Left forelimb (tissue), 1 donor: ENCODE measurements at regions not wholly inside any gene's neighbourhood (a gene's known extent, or its start where the extent isn't known, plus 50 kb on each side); places are given as distances from the start of the nearest gene placed in this dataset.
A peak's percentile ranks its signal among the peaks of the same experiment; 100 is the strongest.
"Not testable (repeated sequence)": the region's sequence is repeated elsewhere in the genome, so short reads cannot be mapped to it uniquely, and the experiment has no call there.

Source experiments
- DNase-seq: peaks from one replicate; pipeline ENCODE4 v3.0.0-alpha.2; 2018; ENCODE audit warnings: low spot score

GRCh38 chr1:177891809-177892208, 78.0 kb downstream of the SEC16B start:
- no peak for DNase-seq

DNA sequence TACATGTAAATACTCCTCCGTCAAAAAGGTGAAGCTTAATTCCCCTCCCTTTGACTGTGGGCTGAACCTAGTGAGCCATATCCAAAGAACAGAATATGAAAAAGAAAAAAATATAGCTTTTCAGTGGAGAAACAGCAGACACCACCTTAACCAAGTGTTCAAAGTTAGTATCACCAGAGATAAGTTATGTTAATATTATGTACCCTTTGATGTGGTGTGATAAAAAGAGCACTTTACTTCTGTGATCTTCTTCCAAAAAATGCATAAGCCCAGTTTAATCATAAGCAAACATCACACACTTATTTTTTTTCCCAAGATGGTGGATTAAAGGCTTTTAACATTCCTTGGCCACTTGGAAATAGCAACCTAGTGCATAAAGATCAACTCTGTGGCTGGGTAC, 79.4 kb downstream of the SEC16B start:
- DNase-seq: no peak

DNA sequence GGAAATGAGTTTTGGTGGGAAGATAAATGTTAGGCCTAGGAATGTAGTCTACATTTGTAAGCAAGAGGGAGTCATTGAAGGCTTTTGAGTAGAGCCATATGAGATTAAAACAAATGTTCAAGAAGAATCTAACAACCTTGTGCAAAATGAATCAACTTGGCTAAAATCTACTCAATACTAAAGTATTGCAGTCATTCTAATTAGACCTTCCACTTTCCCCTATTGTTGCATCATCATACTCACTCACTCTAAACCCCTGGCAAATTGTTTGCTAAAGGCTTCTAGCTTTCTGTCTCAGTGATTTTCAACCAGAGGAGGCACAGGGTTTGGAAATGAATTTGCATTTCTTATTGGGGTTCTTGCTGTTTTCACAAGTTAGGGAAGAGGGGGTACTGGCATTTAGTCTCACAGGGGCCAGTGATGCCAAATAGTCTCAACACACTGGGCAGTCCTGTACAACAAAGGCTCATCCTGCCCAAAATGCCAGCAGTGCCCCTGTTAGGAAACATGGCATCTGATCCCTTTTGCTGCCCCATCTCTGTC, 85.3 kb downstream of the SEC16B start:
- DNase-seq: no peak

- no peak for DNase-seq
Measured at GRCh38 chr1:177883581-177883980, 86.3 kb downstream of the SEC16B start.

DNA sequence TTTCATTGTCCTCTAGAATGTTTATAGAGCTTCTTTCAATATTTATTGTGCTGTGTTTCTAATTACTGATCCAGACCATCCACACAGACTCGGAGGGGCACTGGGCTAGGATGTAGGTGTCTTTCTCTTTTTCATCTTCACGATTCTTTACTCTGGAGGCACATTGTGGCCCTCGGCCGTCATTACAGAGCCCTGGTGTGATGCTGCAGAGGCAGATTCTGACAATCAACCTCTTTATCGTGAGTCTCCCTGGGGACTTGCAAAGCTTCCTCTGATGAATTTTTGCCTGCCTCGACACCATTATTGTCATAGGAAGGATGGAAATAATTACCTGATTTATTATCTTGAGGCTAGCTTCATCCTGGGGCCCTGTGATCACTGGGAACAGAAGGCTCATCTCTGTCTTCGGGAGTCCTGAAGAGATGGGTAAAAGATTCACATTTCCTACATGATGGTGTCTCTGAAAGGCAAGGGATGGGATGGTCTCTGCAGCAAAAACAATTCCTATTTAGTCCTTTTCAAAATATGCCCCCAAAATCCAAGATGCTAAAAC, 89.4 kb downstream of the SEC16B start:
- DNase-seq: no peak

GRCh38 chr1:177877086-177877485, 92.8 kb downstream of the SEC16B start:
- DNase-seq: no peak

DNA sequence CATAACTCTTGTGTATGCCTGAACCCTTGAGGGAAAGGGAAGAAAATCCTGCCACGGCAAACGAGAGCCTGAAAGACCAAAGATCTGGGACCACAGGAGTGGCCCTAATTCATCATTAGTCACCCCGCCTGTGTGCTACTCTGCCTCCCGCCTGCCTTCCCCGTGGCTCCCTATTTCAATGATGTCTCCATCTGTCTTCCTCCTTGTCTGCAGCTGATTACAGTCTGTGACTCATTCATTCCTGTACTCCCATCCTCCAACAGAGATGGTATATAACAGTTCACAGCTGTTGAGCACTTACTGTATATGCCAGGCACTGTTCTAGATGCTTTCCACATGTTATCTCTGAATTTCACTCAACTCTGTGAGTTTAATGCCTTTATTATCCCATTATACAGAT, 96.6 kb downstream of the SEC16B start:
- no peak for DNase-seq

DNA sequence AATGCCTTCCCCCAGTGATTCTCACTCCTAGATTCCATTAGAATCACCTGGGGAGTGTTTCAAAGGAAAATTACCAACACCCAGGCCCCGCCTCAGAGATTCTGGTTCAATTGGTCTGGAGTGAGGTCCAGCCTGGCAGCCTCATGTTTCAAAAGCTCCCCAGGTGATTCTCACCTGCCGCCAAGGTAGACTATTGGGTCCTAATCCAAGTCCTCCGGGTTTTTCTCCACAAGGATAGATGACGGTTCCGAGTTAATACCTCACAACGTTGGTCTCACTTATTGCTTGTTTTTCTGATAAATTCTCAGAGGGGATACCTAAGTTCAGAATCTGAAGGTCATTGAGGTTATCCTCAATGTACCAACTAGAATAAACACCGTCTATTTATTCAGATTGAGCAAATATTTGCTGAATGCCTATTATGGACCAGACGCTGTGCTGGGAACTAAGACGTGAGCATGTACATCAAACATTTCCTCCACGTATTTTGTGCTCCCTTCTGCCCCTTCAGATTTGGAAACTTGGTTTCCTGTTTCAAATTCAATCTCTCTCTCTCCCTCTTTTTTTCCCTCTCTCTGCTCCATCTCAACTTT, 97.5 kb downstream of the SEC16B start:
- no peak for DNase-seq

DNA sequence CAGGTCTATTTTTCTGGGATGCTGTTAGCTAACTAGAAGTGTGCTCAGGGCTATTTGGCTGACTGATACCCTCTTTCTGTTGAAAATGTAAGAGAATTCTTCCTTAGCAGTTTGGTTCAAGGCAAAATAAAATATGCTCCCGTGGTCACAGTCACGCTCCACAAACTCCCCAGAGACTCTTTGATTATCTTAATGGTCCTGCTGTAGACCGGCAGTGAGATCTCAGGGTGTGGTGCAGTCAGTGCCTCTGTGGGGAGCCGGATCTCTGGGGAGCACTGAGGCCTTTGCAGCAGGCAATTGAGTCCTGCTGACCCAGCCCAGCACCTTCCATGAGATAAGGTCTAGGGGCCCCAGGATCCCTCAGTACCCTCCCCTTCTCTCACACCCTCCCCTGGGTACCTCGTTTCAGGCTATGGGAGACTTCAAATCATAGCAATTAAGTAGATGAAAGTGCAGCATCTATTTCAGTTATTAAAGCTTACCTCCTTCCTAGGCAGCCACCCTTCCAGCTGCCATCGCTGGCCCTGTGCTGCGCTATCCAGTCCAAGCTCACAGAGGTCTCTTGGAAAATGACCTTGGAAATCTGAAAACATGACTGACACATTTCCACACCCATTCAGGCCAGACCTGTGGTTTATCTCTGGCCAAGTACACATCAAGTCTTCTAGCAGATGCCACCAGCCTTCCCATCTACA, 98.1 kb downstream of the SEC16B start:
- DNase-seq: no peak

GRCh38 chr1:177869586-177869985, 100.3 kb downstream of the SEC16B start:
- DNase-seq: no peak

DNA sequence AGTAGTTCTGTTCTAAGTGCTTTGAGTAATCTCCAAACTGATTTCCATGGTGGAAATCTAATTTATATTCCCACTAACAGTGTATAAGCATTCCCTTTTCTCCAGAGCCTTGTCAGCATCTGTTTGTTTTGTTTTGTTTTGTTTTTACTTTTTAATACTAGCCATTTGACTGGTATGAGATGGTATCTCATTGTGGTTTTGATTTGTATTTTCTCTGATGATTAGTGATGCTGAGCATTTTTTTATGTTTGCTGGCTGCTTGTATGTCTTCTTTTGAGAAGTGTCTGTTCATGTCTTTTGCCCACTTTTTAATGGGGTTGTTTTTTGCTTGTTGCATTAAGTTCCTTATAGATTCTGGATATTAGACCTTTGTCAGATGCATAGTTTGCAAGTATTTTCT, 100.8 kb downstream of the SEC16B start:
- DNase-seq: not testable (repeated sequence)

DNA sequence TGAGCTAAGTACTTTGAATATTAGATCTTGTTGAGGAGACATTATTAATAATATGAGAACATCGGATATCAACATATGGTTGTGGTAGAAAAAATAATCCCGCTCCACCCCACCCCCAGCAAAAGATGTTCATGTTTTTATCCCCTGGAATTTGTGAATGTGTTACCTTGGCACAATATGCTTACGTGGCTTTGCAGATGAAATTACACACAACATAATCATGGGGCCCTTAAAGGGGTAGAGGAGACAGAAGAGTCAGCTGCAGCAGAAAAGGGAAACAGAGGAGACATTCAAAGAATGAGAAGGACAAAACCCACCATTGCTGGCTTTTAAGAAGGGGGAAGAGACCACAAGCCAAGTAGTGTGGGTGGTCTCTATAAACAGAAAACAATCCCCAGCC, 104.1 kb downstream of the SEC16B start:
- no peak for DNase-seq

DNA sequence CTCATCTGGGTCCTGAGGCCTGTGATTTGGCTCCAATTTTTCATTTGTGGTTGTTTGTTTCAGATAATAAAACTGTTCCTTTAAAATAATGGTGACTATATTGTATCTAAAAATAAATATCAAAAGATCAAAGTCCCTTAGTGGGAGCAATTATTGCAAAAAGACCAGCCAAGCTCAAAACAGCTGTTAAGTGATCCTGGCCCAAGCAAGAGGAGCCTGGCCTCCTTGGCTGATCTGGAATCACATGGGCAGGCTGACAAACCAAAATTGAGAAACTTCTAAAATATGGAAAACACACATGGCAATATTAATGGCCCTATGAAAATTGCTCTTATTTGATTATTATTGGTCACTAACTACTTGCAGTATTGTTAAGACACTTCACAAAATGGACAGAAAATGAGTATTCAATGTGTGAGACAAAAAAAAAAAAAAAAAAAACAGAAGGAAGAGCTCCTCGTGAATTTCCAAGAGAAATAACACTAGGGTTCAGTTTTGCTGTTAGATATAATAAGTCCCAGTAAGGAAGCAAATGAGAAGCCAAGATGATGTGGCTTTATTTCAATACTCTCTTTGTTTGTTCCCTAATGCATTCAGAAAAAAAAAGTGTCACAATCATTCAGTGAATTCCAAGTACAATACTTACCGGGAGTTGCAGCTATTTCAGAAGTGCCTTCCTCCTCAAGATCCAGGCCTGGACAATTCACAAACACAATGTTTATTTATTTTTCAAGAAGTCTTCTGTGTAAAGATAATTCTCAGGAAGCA, 105.1 kb downstream of the SEC16B start:
- DNase-seq: no peak

DNA sequence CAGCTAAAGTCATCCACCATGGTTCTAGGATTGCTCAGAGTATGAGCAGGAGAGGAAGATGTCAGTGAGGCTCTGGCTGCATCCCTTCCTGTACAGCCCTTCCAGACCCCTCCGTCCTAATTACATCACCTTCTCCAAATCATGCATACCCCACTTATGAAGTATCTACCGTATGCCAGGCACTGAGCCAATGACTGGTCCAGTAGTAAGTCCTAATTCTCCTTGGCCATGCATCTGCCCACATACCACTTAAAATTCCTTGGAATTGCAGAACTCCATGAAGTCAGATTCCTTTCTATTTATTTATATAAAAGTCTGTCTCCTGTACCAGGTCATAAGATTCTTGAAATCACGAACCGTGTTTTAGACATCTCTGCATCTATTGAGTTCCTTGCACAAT, 106.1 kb downstream of the SEC16B start:
- no peak for DNase-seq

DNA sequence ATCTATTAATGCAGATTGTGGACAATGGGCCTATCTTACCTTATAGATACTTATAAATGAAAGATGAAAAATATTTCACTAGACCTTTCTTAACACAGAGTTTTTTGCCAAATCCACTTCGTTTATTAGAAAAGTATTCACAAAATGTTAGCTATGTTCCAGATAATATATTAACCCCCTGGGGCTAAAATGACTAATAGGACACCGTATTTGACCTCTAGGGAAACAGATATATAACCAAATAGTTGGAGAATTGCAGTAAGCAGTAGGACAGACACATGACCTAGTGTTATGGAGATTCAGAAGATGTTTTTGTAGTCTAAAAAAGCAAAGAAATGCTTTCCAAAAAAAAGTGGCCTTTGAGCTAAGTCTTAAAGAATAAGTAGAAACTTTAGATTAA, 106.9 kb downstream of the SEC16B start:
- DNase-seq: no peak

DNA sequence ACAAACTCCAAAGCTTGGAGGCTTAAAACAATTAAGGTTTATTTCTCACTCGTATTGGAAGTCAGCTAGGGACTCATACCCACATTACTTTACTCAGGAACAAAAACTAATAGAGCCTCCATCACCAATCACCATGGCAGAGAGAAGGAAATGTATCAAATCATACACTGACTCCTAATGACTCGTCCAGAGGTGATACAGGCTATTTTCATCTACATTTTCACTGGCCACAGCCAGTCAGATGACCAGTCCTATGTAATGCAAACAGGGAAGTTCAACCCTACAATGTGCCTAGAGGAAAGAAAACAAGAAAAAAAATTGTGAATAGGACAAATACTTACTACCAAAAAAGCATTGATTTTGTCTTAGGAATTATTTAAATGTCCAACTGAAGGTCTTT, 110.3 kb downstream of the SEC16B start:
- DNase-seq: no peak

DNA sequence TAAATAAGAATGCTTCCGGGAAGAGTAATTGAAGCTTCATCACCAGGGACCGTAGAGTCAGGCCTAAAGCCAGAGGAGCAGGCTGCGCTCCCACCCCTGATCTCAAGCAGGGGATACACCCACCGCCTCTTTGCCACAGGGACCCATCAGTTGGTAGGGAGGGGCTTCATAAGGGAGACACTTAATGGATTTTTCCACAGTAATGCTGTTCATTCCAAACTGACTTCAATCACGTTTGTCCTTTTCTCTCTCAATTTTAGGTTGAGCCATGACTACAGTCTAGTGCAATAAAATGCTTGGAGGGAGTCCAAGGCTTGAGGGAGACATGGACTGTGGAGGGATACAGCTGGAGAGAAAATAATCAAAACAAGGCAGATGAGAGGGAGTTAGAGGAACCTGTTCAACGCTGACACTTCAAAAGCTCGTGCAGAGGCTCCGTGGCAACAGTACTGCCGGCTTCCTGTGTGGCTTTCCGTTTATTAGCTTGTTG, 111.5 kb downstream of the SEC16B start:
- DNase-seq: peak; percentile 70

DNA sequence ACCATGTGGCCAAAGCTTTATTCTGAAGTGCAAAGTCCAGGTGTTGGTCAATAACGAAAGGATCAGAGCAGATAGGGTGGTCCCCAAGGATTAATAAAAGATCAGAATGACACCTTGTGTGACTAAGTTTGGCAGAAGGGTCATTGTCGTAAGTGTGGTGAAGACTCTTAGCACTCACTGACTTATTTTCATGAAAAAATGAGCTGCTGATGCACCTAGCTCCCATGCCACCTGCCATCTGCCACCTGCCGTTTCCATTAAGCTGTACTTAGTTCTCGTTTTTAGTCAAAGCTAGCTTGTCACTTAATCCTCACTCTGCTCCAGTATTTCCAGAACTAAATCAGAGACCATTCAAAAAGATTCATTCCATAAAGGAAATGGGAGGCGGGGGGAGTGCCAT, 112.6 kb downstream of the SEC16B start:
- no peak for DNase-seq

GRCh38 chr1:177854951-177855350, 114.9 kb downstream of the SEC16B start:
- DNase-seq: no peak

- DNase-seq: no peak
Measured at GRCh38 chr1:177849579-177850290, 120.1 kb downstream of the SEC16B start.

DNA sequence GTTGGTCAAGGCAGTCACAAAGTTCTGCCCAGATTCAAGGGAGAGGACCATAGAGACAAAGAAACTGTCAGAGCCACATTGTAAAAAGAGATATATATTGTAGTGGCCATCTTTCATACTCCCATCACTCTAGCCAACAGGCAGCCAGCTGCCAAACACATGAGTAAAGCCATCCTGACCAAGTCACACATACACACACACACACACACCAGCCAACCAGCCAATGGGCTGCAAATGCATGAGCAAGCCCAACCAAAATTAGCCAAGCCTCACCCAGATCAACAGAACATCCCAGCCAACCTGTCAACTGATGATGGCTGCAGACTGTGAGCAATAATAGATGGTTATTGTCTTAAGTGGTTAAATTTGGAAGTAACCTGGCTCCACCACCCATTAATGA, 120.7 kb downstream of the SEC16B start:
- no peak for DNase-seq

DNA sequence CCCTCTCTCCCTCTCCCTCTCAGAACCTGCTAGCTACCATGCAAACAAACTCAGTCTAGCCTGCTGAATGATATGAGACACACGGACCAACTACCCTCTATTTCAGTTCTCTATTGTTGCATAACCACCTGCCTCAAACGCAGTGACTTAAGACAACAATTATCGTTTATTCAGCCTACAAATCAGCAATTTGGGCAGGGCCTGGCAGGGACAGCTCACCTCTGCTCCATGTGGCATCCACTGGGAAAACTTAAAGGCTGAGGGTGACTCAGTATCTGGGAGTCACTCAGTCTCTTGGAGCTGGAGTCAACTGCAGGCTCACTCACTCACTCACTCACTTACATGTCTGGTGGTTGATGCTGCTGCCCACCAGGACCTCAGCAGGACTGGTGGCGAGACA, 121.3 kb downstream of the SEC16B start:
- no peak for DNase-seq
